Gastrocnemius medialis (tissue), 4 donors: ENCODE measurements at regions not wholly inside any gene's neighbourhood (a gene's known extent, or its start where the extent isn't known, plus 50 kb on each side); places are given as distances from the start of the nearest gene placed in this dataset.

ENCODE experiments used
- ATAC-seq, 2 donors: fragments of 150-250 bp; one replicate each; pipeline ENCODE4 v1.9.1; 2016
- DNase-seq, 2 donors: peaks; one replicate each; pipeline ENCODE4 v3.0.0-alpha.2; 2019
- H3K27ac ChIP-seq, 4 donors: fragments of 200-600 bp; sonication (generic); 1 replicate in 1 of 4; 2 replicates in 3 of 4; pipeline ENCODE4 v1.5.1; 2016 to 2018; ENCODE audit warnings: mild to moderate bottlenecking in 2 of 4, moderate library complexity in 1 of 4
- H3K27me3 ChIP-seq, 3 donors: fragments of 200-600 bp; sonication (generic) in 2 of 3; 1 replicate in 1 of 3; 2 replicates in 2 of 3; pipeline versions ENCODE4 v1.5.1 to v1.6.0; 2016 to 2019; ENCODE audit warnings: mild to moderate bottlenecking in 1 of 3, moderate library complexity in 1 of 3
- H3K36me3 ChIP-seq, 2 donors: fragments of 200-600 bp; sonication (generic) in 1 of 2; one replicate each; pipeline ENCODE4 v1.5.1; 2017 to 2018
- H3K4me1 ChIP-seq, 2 donors: fragments of 200-600 bp; sonication (generic) in 1 of 2; one replicate each; pipeline ENCODE4 v1.5.1; 2016 to 2017; ENCODE audit warnings: mild to moderate bottlenecking in 2 of 2
- H3K4me3 ChIP-seq, 4 donors: fragments of 200-600 bp; sonication (generic) in 3 of 4; 1 replicate in 1 of 4; 2 replicates in 3 of 4; pipeline ENCODE4 v1.5.1; 2016 to 2019; ENCODE audit warnings: mild to moderate bottlenecking in 2 of 4
- H3K9me3 ChIP-seq, 3 donors: fragments of 200-600 bp; sonication (generic) in 2 of 3; 1 replicate in 1 of 3; 2 replicates in 2 of 3; pipeline ENCODE4 v1.5.1; 2016 to 2019
- POLR2A ChIP-seq, 2 donors: fragments of 450-650 bp; IDR thresholded peaks; one replicate each; pipeline ENCODE4 v1.6.1; 2017; ENCODE audit warnings: antibody characterized with exemption in 2 of 2, mild to moderate bottlenecking in 2 of 2, moderate library complexity in 2 of 2
- in situ Hi-C, 4 donors: fragments of 200-750 bp; cut with MboI; loops; one replicate each; pipeline versions ENCODE4 v1.15.0 to v1.8.0; 2017; ENCODE audit warnings: low sequenced_read_pairs in 4 of 4
- intact Hi-C: fragments of 100-400 bp; cut with DNase I; formaldehyde crosslinking; loops from one replicate; pipeline ENCODE4 v1.15.1; 2023; ENCODE audit warnings: low total_unique reads
- TF ChIP-seq, protein P1 (sequence below), 5 experiments: fragments of 450-650 bp in 3 of 5; fragments of 200-600 bp in 2 of 5; sonication (generic) in 2 of 5; IDR thresholded peaks in 4 of 5; conservative IDR thresholded peaks in 1 of 5; 1 replicate in 4 of 5; 2 replicates in 1 of 5; pipeline ENCODE4 v1.5.1; 2016 to 2019; ENCODE audit warnings: antibody characterized with exemption in 5 of 5, mild to moderate bottlenecking in 3 of 5, moderate library complexity in 3 of 5

DNA sequence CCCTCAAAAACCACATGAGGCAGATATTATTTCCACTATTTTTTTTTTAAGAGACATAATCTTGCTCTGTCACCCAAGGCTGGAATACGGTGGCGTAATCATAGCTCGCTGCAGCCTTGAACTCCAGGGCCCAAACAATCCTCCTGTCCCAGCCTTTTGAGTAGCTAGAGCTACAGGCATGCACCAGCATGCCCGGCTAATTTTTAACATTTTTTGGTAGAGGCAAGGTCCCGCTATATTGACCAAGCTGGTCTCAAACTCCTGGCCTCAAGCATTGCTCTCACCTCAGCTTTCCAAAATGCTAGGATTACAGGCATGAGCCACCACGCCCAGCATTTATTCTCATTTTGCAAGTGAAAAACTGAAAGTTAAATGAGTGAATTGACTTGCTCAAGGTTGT lies 50.8 kb upstream of the PIAS1 start:
- Histone ChIP-seq H3K9me3 (no peaks in the 10 kb centered on the region), H3K4me3 (no peak overlapping the region), H3K27ac (no peak overlapping the region), H3K4me1 (peaks cover 8 to 9% of the 10 kb centered on the region in 2 donors), H3K27me3 (no peaks in the 10 kb centered on the region), H3K36me3 (no peaks in the 10 kb centered on the region)
- intact Hi-C loops = no loop called here
- DNase-seq (no peak), ATAC-seq (no peak)
- in situ Hi-C loops = no loop called here
- TF ChIP-seq, protein P1, sequence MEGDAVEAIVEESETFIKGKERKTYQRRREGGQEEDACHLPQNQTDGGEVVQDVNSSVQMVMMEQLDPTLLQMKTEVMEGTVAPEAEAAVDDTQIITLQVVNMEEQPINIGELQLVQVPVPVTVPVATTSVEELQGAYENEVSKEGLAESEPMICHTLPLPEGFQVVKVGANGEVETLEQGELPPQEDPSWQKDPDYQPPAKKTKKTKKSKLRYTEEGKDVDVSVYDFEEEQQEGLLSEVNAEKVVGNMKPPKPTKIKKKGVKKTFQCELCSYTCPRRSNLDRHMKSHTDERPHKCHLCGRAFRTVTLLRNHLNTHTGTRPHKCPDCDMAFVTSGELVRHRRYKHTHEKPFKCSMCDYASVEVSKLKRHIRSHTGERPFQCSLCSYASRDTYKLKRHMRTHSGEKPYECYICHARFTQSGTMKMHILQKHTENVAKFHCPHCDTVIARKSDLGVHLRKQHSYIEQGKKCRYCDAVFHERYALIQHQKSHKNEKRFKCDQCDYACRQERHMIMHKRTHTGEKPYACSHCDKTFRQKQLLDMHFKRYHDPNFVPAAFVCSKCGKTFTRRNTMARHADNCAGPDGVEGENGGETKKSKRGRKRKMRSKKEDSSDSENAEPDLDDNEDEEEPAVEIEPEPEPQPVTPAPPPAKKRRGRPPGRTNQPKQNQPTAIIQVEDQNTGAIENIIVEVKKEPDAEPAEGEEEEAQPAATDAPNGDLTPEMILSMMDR (IDR thresholded peaks at IDR 0.05 in 4 of 5, conservative IDR thresholded peaks at IDR 0.05 in 1 of 5) = no peak
- no peak for TF ChIP-seq POLR2A (IDR thresholded peaks at IDR 0.05)
